HG03439 (cell line): ENCODE measurements at regions not wholly inside any gene's neighbourhood (a gene's known extent, or its start where the extent isn't known, plus 50 kb on each side); places are given as distances from the start of the nearest gene placed in this dataset.

ENCODE experiments used
- ATAC-seq: cut with Tn5 transposase; IDR thresholded peaks from one replicate; pipeline ENCODE4 v1.9.1; 2021; ENCODE audit warnings: mild to moderate bottlenecking, moderate library complexity; ENCODE audit not compliant: unreplicated experiment

DNA sequence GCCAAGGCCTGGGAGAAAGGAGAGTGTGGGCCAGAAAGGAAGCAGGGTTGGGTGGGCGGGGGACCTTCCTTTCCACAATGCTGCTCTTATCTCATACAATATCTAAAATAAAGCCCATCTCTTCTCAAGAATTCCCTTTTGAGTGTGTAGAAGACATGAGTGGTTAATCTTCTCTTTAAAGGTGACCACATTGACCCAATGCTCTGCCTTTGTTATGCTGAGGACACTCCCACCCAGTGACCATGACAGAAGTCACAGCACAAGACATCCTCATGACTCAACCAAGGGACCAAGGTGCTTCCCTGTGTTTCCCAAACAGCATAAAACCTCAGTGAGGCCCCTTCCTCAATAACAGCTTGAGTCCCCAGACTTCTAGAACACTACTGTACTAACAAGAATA, 193.0 kb upstream of the ADAMTS16 start:
- no peak for ATAC-seq

DNA sequence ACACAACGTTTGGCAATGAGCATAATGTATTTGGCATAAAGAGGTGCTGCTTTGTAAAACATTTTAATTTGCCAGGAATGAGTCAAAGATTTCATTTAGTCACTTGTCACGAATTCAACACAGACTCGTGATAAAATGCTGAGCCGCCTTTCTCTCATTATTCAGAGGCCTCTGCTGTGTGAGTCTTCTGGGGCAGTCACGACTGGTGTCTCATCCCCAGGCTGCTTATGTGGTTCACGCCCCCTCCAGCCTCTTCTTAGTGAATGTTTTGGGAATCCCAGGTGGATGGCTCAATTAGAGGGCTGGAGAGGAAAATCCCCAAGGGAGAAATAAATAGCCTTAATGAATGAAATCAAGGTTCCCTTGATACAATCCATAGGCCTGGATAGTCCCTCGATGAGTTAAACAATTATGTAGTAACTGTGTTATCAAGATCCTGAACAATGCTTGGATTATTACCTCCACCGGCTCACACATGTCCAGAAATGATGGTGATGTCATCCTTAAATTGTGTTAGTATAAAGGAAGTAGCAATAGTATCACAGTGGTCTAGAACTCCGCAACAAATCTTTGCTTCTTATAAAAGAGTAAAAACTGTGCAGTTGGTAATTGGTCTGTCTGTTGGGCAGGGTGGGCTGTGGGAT, 192.1 kb upstream of the ADAMTS16 start:
- no peak for ATAC-seq

DNA sequence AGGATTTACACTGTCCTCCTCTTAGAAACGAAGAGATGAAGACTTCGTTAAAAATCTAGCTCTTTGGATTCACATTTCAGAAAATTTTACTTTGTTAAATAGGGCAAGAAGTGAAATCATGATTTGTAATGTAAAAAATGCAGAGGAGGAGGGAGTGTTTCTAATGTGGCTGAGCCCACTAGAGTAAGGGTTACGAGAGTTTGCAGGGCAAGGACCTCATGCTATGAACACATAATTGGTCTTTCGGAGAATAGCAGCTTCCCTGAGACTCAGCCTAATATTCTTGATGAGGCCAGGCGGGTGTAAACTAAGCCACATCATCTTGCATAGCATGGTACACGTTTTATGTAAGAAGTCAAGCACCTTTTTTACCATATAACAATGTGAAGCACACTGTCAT, 191.0 kb upstream of the ADAMTS16 start:
- ATAC-seq = no peak

DNA sequence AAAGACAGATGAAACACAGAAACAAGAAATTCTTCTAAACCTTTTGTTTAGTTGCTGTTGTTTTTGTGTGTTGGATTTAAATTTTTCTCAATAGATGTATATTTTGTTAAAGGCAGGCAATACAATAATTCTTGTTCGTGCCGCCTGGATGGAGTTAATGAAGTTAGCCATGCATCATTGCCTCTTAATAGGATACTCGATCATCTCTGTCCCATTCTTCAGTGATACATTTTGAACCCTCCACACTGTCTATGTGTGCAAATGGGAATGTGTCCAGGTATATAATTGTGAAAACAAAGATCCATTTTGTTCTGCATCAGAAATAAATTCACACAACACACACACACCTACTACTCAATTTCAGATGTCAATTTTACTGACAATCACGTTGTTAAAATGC, 186.6 kb upstream of the ADAMTS16 start:
- ATAC-seq = no peak

DNA sequence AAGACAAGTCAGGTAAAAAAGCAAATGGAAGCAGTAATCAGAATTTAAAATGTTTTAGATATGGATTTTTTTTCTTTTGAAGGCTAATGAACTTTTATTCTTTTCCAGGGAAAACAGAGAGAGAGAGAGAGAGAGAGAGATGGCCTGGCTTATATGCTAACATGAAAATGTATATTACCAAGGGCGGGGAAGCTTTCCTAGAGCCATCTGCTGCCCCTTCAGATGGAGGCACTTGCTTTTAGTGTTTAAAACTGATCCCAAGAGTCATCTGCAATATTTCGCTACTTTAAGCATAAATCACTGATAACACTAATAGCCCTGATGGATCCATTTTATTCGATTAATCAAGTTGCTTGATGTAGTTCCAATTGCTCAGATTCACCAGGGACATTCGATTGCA, 186.1 kb upstream of the ADAMTS16 start:
- ATAC-seq = no peak

DNA sequence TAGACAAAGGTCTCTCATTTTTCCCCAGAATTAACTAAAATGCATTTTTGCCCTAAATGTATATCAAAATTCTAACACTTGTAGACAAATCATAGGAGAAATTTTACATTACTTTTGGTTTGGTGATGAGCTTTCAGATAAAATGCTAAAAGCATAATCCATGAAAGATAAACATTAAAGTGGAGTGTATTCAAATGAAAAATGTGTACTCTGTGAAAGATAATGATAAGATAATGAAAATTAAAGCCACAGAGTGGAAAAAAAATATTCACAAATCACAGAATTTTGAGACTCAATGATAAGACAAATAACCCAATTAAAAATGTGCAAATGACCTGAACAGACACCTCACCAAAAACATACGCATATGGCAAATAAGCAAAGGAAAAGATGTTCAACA, 176.9 kb upstream of the ADAMTS16 start:
- ATAC-seq = no peak

DNA sequence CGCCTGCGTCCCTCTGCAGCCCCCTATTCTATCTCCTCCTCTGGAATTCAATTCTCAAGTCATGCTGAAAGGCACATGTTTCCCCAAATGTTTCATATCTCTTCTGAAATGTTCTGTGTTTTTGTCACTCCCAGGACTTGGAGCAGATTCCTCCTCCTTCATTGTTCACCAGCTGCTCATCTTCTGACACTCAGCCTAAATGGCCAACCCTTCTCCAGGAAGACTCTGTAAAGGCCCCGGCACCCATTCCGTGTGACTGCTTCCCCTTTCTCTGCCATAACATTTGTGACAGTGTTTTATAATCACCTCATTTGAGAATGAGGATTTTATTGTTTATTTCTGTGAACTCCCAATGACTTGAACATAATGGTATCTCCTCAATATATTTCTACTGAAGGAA, 170.8 kb upstream of the ADAMTS16 start:
- no peak for ATAC-seq

DNA sequence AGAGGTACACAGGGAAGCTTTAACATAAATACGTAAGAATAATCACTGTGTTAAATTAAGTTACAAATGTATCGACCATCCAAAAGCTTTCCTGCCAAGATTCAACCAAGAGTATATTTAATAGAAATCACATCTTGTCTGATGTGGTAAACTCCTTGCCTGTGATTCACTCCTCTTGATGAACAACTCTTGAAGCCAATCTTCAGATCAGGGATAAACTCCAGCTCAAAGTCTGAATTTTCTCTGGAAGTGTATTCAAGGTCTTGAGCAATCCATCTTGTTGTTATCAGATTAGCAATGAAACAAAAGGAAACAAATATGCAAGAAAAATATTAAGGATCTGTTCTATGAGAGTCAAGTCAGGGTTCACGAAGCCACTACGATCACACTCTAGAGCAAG, 170.0 kb upstream of the ADAMTS16 start:
- ATAC-seq = no peak

DNA sequence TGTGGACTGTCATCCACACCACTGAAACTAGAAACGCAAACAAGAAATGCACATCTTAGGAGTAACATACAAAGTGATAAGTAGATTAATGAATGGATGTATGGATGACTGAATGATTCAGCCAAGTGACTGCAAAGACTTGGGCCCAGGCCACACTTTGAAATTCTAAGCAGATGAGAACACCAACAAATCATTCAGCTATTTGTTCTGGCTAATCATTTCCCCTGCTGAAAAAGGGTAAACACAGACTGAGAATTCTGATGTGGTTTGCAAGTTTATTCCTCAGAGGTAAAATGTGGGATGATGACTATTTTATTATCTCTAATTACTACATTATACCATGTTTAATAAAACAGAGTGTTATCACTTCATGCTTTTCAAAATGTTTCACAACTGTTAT, 163.2 kb upstream of the ADAMTS16 start:
- ATAC-seq = no peak

DNA sequence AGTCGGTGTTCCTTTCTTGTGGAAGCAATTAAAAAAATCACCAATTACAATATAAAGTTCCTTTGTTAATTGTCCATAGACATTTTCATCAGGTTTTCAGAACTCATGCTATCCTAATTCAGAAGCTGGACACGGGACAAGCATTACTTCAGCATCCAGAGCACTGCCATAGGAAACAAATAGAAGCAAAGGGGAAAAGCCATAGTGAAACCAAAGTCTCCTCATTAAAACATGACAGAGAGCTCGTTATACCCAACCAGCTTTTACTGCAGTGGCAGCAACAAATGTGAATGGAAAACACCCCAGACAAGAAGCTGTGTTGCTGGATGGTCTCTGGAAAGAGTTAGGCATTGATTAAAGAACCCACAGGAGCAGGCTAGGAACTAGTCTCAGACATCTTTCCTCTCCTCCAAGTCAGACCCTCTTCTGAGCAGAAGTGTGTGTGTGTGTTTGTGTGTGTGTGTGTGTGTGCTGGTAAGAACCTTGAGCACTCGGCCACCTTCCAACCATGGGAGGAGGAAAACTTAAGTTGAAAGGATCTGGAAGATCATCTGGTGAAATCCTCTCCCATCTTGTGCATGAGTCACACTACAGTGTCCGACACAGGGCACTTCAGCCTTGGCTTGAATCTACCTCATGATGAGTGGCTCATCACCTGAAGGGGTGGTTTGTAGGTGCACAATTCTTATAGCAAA, 162.6 kb upstream of the ADAMTS16 start:
- no peak for ATAC-seq

DNA sequence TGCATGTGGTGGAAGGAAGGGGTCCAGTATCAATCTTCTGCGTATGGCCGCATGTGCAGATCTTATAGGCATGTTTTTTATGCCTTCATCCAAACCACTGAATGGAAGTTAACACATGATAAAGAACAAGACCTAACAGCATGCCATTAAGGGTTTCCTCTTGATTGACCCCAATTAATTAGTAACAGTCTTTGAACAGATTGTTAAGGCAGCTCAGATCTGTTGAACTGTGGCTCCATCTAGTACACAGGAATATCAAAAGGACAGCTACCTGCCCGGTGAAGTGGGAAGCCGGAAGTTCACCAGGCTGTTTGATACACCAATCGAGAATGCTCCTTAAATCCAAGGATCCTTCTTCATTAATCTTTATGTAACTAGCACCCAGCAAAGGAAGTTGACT, 159.9 kb upstream of the ADAMTS16 start:
- no peak for ATAC-seq

DNA sequence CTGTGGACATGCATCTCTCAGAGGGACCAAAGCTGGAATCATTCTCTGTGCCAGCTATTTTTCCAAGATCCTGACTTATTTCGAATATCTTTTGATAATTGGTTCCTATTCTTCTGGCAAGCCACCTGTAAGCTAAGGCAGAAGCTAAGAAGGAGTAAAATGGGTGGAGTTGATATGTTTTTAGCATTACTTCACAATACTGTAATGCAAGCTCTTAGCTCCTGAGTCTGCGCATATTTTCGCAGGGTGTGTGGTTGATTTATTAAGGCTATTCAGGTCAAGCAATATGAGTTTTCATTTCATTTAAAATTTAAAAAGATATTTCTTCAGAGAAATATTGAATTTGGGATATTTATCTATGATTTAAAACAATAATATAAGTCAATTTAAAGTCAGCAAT, 158.5 kb upstream of the ADAMTS16 start:
- no peak for ATAC-seq

DNA sequence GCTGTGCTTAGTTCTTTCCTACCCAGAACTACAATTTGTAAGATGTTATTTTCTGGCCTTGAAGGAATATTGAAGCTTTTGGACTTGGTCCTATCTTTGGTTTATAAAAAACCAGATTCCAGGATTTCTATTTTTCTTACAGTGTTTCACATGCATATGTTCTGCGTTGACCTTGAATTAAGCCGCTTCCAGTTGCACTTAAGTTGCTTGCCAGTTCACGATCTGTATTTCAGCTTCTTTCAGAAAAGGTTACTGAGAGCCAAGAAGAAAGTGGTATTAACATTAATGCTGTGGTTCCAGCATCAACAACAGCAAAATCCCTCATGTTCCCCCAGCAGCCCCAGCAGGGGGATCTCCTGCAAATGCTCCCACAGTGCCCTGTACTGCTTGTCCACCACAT, 156.4 kb upstream of the ADAMTS16 start:
- no peak for ATAC-seq

DNA sequence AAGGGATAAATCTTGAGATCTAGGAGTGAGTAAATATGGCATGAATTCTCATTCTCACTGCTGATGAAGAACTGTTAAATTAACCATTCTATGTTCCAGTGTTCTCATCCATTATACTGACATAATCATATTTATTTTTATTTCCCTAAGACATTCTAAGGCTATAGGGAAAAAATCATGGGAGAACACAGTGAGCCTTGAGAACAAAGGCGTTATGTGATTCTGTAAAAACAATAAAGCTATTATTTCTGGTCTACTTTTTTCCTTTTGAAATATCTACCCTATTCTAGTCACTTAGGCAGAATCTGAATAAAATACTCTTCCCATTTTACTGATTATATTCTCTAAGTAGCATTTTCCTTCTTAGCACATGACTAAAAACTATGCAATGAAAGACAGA, 155.7 kb upstream of the ADAMTS16 start:
- ATAC-seq = no peak

DNA sequence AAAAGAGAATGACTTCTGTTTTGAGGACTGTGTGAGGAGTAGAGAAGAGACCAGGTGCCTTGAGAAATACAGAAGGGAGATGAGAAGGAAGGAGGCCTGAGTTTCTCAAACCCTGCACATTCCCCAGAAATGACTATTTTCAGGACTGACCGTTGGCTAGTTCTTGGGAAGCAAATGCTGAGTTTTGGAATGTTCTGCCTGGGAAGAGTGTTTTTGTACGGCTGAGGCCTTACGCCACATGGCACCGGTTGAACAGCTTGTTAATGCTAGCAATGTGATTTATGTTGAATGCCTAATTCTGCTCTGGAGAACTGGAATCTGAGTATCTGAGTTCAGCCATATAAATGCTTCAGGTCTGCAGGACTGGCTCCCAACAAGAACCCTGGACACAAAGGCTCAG, 152.7 kb upstream of the ADAMTS16 start:
- ATAC-seq = no peak

DNA sequence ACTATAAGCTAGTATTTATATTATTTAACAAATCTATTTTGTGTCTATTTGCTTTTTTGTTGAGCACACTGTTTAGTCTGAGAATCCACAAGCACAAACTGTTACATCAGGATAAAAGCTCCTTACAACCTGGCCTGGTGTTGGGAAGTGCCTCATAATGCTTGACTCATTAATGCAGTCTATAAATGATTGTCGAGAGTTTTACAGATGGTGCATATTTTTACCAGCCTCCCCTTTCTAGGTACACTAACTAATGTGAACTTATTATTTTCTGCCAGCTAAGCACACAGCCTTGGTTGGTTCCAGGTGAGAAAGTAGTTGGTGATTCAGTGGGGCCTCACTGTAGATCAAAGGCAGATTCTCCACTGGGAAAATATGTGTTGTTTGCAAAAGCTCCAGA, 151.0 kb upstream of the ADAMTS16 start:
- no peak for ATAC-seq

DNA sequence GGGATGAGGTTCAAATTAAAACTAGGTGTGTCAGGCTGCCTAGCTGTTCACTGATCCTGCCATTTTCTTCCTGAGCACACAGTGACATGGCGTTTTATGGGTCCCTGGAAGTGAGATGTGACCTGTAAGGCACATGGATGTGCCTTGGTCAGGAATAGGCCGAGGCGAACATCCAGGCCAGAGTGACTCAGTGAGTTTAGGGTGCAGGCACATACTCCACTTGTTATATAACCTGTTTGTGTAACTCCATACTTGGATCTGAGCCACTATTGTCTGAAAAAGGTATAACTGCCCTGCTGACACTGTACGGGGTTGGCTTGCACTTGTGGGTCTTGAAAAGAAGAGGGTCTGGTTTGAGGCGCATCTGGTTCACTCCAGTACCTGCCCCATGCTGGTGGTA, 150.1 kb upstream of the ADAMTS16 start:
- ATAC-seq = no peak

DNA sequence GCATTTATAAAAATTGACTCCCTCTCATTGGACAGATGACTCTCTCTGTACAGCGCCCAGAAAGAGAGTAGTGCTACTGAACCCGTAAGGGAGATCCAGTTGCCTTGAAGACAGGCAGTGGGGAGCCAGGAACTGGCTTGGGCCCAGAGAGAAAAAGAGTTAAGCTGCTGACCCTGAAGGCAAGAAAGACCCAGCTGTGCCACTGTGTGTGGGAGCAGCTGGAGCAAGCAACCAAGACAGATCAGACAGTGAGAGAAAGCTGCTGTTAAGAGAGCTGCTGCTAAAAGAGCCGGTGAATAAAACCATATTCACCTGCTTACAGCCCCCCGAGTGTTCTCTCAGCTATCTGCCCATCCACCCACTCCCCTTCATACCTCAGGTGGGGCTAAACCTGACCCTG, 149.7 kb upstream of the ADAMTS16 start:
- ATAC-seq = no peak

DNA sequence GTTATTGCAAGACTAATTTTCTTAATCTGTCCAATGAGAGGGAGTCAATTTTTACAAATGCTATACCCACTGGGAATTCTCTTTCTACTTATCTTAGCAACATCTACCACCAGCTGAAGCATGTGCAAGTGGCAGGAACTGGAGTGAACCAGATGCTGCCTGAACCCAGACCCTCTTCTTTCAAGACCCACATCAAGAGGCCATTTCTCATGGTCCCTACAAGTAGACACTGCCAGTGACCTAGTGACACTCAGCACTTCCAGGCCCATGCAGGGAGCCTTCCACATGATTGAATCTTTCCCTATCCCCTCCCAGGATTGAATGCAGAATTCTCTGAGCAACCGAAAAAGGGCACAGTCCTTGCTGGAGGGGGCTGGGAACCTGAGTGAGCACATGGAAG, 148.2 kb upstream of the ADAMTS16 start:
- ATAC-seq = no peak

DNA sequence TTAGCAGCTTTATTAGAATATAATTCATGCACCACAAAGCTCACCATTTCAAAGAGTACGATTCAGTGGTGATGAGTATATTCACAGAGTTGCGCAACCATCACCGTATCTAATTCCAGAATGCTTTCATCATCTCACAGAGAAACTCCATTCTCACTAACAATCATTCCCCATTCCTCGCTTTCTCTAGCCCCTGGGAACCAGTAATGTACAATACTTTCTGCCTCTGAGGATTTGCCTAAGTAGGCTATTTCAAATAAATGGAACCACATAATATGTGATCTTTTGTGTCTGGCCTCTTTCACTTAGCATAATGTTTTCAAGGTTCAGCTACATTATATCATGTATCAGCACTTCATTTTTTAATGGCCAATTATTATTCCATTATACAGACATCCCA, 145.1 kb upstream of the ADAMTS16 start:
- no peak for ATAC-seq

DNA sequence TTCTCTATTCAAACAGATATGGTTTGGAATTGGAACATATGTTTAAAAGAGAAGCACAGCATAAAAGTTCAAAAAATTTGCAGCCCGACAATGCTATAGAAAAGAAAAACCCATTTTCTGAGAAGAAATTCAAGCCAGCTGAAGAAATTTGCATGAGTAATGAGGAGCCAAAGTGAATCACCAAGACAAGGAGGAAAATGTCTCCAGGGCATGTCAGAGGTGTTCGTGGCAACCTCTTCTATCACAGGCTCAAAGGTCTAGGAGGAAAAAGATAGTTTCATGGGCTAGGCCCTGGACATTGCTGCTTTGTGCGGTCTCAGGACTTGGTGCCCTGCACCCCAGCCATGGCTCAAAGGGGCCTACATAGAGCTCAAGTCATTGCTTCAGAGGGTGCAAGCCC, 134.8 kb upstream of the ADAMTS16 start:
- no peak for ATAC-seq

DNA sequence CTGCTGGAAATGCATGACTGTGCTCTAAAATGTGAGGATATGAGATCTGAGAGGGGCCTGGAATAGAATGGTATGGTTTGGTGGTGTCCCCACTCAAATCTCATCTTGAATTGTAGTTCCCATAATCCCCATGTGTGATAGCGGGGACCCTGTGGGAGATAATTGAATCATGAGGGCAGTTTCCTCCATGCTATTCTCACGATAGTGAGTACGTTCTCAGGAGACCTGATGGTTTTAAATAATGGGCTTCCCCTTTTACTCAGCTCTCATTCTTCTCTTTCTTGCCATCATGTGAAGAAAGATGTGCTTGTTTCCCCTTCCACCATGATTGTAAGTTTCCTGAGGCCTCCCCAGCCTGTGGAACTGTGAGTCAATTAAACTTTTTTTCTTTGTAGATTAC, 133.6 kb upstream of the ADAMTS16 start:
- ATAC-seq = no peak

DNA sequence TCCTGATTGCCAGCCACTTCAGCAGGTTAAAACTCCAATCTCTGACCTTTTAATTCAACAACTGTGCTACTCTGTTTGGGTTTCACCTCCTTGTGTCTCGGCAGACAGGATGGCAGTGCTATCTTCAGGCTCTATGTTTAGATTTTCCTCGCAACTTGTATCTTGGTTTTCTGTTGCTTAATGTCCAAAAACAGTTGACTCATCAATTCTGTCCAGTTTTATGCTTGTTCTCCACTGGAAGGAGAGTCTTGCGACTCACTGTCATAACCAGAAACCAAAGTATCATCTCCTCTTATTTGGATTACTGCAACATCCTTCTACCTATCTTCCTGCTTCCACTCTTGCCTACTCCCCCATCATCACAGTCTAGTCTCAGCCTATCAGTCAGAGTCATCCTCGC, 130.9 kb upstream of the ADAMTS16 start:
- ATAC-seq = no peak
